ENCODE measurements at regions not wholly inside any gene's neighbourhood (a gene's known extent, or its start where the extent isn't known, plus 50 kb on each side); places are given as distances from the start of the nearest gene placed in this dataset.

GRCh38 chr1:56330391-56331026, 248.9 kb downstream of the PLPP3 start:
- TF ChIP-seq CTCF (conservative IDR thresholded peaks at IDR 0.05 in 1 of 2, IDR thresholded peaks at IDR 0.05 in 1 of 2; ENCODE audit: low read depth in 1 of 2, low read length in 2 of 2): no peak
- TF ChIP-seq EZH2 (IDR thresholded peaks at IDR 0.05; ENCODE audit: low read length, missing control alignments): no peak
